ENCODE measurements at regions not wholly inside any gene's neighbourhood (a gene's known extent, or its start where the extent isn't known, plus 50 kb on each side); places are given as distances from the start of the nearest gene placed in this dataset.

- DNase-seq, result peak; percentile 33
These were observed 60.9 kb upstream of the TMED7 start for GRCh38 chr5:115686738-115687074.

GRCh38 chr5:115686051-115686737 lies 60.4 kb upstream of the TMED7 start:
- no peak for DNase-seq

DNA sequence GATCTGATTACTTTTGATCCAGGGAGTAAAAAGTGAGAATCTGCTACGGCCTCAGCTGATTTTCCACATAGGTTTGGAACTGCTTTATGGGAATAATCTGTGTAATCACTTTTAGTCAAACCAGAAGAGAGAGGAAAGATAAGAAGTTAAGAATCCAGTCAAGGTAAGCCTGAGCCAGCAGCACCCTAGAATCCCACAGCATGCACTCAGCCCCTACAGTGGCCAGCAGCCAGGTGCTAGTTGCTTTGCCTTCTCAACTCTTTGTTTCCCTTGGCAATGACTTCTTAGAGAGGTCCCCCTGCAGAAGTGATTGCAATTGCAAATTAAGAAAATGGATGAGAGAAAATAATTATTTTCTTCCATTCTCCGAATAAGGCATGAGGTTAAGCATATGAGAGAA lies 59.7 kb upstream of the TMED7 start:
- no peak for DNase-seq

DNA sequence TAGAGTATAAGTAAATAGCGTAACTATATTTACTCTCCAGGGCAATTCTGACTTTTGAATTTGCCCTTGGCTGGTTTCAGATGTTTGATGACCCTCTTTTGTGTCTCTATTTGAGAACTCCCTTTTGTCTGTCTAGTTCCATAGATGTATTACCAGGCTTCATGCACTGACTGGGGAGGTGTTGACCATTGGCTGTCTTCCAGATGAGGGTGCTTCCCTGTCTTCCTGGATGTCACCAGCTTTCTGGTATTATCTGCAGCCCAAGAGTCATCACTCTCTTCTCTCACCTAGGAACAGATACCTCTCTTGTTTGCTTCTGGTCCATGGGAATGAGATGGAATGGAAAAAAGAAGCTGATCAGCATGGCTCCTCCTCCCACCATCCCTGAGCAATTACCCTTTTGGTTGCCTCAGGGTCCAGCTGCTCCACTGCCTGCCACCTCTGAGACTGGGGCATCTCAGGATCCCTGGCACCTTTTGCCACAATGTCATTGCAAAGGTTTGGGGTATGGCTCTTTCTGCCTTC lies 58.7 kb upstream of the TMED7 start:
- no peak for DNase-seq

GRCh38 chr5:115683081-115683480 lies 57.2 kb upstream of the TMED7 start:
- no peak for DNase-seq

Data from hindlimb muscle (tissue), 1 donor.